ENCODE measurements at regions not wholly inside any gene's neighbourhood (a gene's known extent, or its start where the extent isn't known, plus 50 kb on each side); places are given as distances from the start of the nearest gene placed in this dataset.

DNA sequence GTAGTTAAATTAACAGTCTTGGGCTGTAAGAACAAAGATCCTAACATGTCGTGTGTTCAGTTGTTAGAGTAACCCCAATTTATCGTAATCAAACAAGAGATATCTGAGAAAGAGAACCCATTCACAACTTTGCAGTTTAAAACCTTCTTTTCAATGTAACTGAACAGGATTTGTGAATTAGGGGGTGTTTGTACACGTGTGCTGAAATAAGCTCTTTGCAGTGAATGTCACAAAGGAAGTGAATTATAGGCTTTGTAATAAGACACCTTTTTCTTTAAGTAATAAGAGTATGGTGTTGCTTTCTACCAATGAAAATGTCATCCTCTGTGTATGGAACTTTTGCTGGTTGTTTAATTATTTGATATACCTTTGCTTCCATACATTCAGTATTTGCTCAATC is 114.0 kb downstream of the ALX1 start:
- Histone ChIP-seq H3K9me3 (replicated peaks; ENCODE audit: insufficient read depth, low read length) (no peaks in the 10 kb centered on the region), H3K9ac (ENCODE audit: low read length) (no peak overlapping the region), H3F3A (ENCODE audit: insufficient read depth, low read length) (no peaks in the 10 kb centered on the region), H4K20me1 (ENCODE audit: insufficient read depth, low read length) (no peaks in the 10 kb centered on the region), H3K9me2 (replicated peaks; ENCODE audit: insufficient read depth, low read length) (no peaks in the 10 kb centered on the region), H3K79me2 (ENCODE audit: low read length) (no peaks in the 10 kb centered on the region), H3K27me3 (replicated peaks; ENCODE audit: insufficient read depth, low read length) (no peaks in the 10 kb centered on the region), H3K4me2 (ENCODE audit: low read depth, low read length) (no peak overlapping the region), H3K36me3 (replicated peaks; ENCODE audit: insufficient read depth, low read length) (no peaks in the 10 kb centered on the region), H3K4me3 (ENCODE audit: low read length) (no peak overlapping the region), H3K4me1 (ENCODE audit: low read length) (no peaks in the 10 kb centered on the region), H3K27ac (ENCODE audit: low read length) (no peak overlapping the region), H2AFZ (ENCODE audit: low read length) (no peak overlapping the region)
- no peak for DNase-seq
- TF ChIP-seq, protein P1, sequence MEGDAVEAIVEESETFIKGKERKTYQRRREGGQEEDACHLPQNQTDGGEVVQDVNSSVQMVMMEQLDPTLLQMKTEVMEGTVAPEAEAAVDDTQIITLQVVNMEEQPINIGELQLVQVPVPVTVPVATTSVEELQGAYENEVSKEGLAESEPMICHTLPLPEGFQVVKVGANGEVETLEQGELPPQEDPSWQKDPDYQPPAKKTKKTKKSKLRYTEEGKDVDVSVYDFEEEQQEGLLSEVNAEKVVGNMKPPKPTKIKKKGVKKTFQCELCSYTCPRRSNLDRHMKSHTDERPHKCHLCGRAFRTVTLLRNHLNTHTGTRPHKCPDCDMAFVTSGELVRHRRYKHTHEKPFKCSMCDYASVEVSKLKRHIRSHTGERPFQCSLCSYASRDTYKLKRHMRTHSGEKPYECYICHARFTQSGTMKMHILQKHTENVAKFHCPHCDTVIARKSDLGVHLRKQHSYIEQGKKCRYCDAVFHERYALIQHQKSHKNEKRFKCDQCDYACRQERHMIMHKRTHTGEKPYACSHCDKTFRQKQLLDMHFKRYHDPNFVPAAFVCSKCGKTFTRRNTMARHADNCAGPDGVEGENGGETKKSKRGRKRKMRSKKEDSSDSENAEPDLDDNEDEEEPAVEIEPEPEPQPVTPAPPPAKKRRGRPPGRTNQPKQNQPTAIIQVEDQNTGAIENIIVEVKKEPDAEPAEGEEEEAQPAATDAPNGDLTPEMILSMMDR (IDR thresholded peaks at IDR 0.05; ENCODE audit: low read length) = no peak
- no peak for TF ChIP-seq EZH2 (optimal IDR thresholded peaks at IDR 0.05; ENCODE audit: low read depth, low read length)
- no peak for TF ChIP-seq EZH2phosphoT487 (IDR thresholded peaks at IDR 0.05; ENCODE audit: low read length)

DNA sequence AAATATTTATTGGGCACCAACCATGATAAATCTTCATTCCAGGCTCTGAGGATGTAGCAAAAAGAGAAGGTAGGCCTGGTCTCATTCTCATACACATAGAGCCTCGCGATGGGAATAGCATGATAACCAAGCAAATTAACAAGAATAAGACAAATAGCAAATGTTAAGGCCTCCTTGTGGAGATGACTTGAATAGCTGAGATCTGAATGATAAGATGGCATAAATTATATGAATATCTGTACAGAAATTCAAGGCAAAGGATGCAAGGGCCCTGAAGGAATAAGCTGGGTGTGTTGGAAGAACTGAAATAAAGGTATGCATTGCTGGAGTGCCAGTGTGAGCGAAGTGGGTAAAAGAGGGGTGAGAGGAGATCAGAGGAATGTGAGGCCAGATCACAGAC is 114.8 kb downstream of the ALX1 start:
- DNase-seq = no peak
- Histone ChIP-seq H3K79me2 (ENCODE audit: low read length) (no peaks in the 10 kb centered on the region), H3K4me1 (ENCODE audit: low read length) (no peaks in the 10 kb centered on the region), H4K20me1 (ENCODE audit: insufficient read depth, low read length) (no peaks in the 10 kb centered on the region), H3K27me3 (replicated peaks; ENCODE audit: insufficient read depth, low read length) (no peaks in the 10 kb centered on the region), H2AFZ (ENCODE audit: low read length) (no peak overlapping the region), H3K9me3 (replicated peaks; ENCODE audit: insufficient read depth, low read length) (no peaks in the 10 kb centered on the region), H3K4me3 (ENCODE audit: low read length) (no peak overlapping the region), H3K4me2 (ENCODE audit: low read depth, low read length) (no peak overlapping the region), H3K27ac (ENCODE audit: low read length) (no peak overlapping the region), H3K36me3 (replicated peaks; ENCODE audit: insufficient read depth, low read length) (no peaks in the 10 kb centered on the region), H3K9me2 (replicated peaks; ENCODE audit: insufficient read depth, low read length) (no peaks in the 10 kb centered on the region), H3F3A (ENCODE audit: insufficient read depth, low read length) (no peaks in the 10 kb centered on the region), H3K9ac (ENCODE audit: low read length) (no peak overlapping the region)
- TF ChIP-seq, protein P1 (IDR thresholded peaks at IDR 0.05; ENCODE audit: low read length) = no peak
- TF ChIP-seq EZH2 (optimal IDR thresholded peaks at IDR 0.05; ENCODE audit: low read depth, low read length) = no peak
- TF ChIP-seq EZH2phosphoT487 (IDR thresholded peaks at IDR 0.05; ENCODE audit: low read length) = no peak

DNA sequence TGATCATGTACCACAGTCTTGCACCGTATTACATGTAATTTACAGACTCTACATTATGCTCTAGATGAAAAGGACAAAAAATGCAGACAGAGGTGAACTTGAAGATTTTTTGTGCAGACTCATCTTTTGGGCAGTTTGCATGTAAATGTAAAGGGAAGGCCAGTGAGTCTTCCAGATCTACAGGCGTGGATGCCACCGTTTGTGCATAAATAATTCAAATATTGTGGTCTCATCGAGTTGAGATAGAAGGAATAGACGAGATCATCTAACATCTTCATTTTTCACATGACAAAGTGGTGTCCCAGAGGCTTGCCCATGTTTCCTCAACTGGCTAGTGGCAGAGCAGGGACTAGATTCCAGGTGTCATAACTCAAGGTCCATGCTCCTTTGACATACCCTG is 125.2 kb downstream of the ALX1 start:
- Histone ChIP-seq H3K9me3 (replicated peaks; ENCODE audit: insufficient read depth, low read length) (no peaks in the 10 kb centered on the region), H3K4me2 (ENCODE audit: low read depth, low read length) (no peak overlapping the region), H4K20me1 (ENCODE audit: insufficient read depth, low read length) (no peaks in the 10 kb centered on the region), H2AFZ (ENCODE audit: low read length) (no peak overlapping the region), H3K9ac (ENCODE audit: low read length) (no peak overlapping the region), H3K4me3 (ENCODE audit: low read length) (no peak overlapping the region), H3F3A (ENCODE audit: insufficient read depth, low read length) (no peaks in the 10 kb centered on the region), H3K36me3 (replicated peaks; ENCODE audit: insufficient read depth, low read length) (no peaks in the 10 kb centered on the region), H3K79me2 (ENCODE audit: low read length) (no peaks in the 10 kb centered on the region), H3K9me2 (replicated peaks; ENCODE audit: insufficient read depth, low read length) (no peaks in the 10 kb centered on the region), H3K27me3 (replicated peaks; ENCODE audit: insufficient read depth, low read length) (no peaks in the 10 kb centered on the region), H3K4me1 (ENCODE audit: low read length) (no peaks in the 10 kb centered on the region), H3K27ac (ENCODE audit: low read length) (no peak overlapping the region)
- TF ChIP-seq EZH2phosphoT487 (IDR thresholded peaks at IDR 0.05; ENCODE audit: low read length) = no peak
- TF ChIP-seq, protein P1 (IDR thresholded peaks at IDR 0.05; ENCODE audit: low read length) = no peak
- TF ChIP-seq EZH2 (optimal IDR thresholded peaks at IDR 0.05; ENCODE audit: low read depth, low read length) = no peak
- DNase-seq = no peak
